Dedifferentiated amniotic fluid mesenchymal stem cell (primary cell): ENCODE measurements at regions not wholly inside any gene's neighbourhood (a gene's known extent, or its start where the extent isn't known, plus 50 kb on each side); places are given as distances from the start of the nearest gene placed in this dataset.
A peak's percentile ranks its signal among the peaks of the same experiment; 100 is the strongest.

Source experiments
- DNase-seq: peaks from one replicate; pipeline ENCODE4 v3.0.0-alpha.2; 2016; ENCODE audit errors: extremely low spot score

- no peak for DNase-seq
These were observed 77.4 kb upstream of the DOCK9 start for GRCh38 chr13:99055281-99055680.

- no peak for DNase-seq
These were observed 77.9 kb upstream of the DOCK9 start for GRCh38 chr13:99055735-99056134.

GRCh38 chr13:99056381-99057014, 78.6 kb upstream of the DOCK9 start:
- no peak for DNase-seq

GRCh38 chr13:99057310-99057975, 79.6 kb upstream of the DOCK9 start:
- no peak for DNase-seq

- no peak for DNase-seq
These were observed 80.9 kb upstream of the DOCK9 start for GRCh38 chr13:99058527-99059495.

- DNase-seq, result no peak
These were observed 81.7 kb upstream of the DOCK9 start for GRCh38 chr13:99059498-99060075.

- no peak for DNase-seq
These were observed 83.5 kb upstream of the DOCK9 start for GRCh38 chr13:99061411-99061810.

GRCh38 chr13:99062593-99062992, 84.7 kb upstream of the DOCK9 start:
- DNase-seq, result no peak

GRCh38 chr13:99063178-99063577, 85.3 kb upstream of the DOCK9 start:
- DNase-seq, result no peak

GRCh38 chr13:99063952-99064351, 86.1 kb upstream of the DOCK9 start:
- no peak for DNase-seq

GRCh38 chr13:99064624-99065234, 86.9 kb upstream of the DOCK9 start:
- DNase-seq, result no peak

- no peak for DNase-seq
These were observed 87.6 kb upstream of the DOCK9 start for GRCh38 chr13:99065235-99066015.

- DNase-seq, result no peak
These were observed 88.4 kb upstream of the DOCK9 start for GRCh38 chr13:99066219-99066618.

GRCh38 chr13:99067159-99067985, 89.5 kb upstream of the DOCK9 start:
- peak; percentile 22 for DNase-seq

- DNase-seq, result no peak
These were observed 93.3 kb upstream of the DOCK9 start for GRCh38 chr13:99071211-99071610.

GRCh38 chr13:99071666-99072065, 93.8 kb upstream of the DOCK9 start:
- no peak for DNase-seq

GRCh38 chr13:99072356-99072755, 94.5 kb upstream of the DOCK9 start:
- no peak for DNase-seq

GRCh38 chr13:99072941-99073340, 95.1 kb upstream of the DOCK9 start:
- no peak for DNase-seq

- DNase-seq, result no peak
These were observed 96.8 kb upstream of the DOCK9 start for GRCh38 chr13:99074693-99075092.
